HG02678 (cell line): ENCODE measurements at regions not wholly inside any gene's neighbourhood (a gene's known extent, or its start where the extent isn't known, plus 50 kb on each side); places are given as distances from the start of the nearest gene placed in this dataset.
A peak's percentile ranks its signal among the peaks of the same experiment; 100 is the strongest.

Experiments used
- ATAC-seq: cut with Tn5 transposase; IDR thresholded peaks from one replicate; pipeline ENCODE4 v1.9.1; 2021; ENCODE audit warnings: mild to moderate bottlenecking, moderate library complexity; ENCODE audit not compliant: unreplicated experiment

GRCh38 chr5:15027764-15028163, 156.2 kb upstream of the ANKH start:
- no peak for ATAC-seq

- no peak for ATAC-seq
Observed at GRCh38 chr5:15026944-15027343, 155.4 kb upstream of the ANKH start.

GRCh38 chr5:15026011-15026893, 154.7 kb upstream of the ANKH start:
- no peak for ATAC-seq

- ATAC-seq: no peak
Observed at GRCh38 chr5:15023846-15024245, 152.3 kb upstream of the ANKH start.

GRCh38 chr5:15023266-15023665, 151.7 kb upstream of the ANKH start:
- no peak for ATAC-seq

GRCh38 chr5:15021266-15022046, 149.9 kb upstream of the ANKH start:
- ATAC-seq: no peak

- ATAC-seq: no peak
Observed at GRCh38 chr5:15020736-15021135, 149.2 kb upstream of the ANKH start.

- ATAC-seq: no peak
Observed at GRCh38 chr5:15014809-15015208, 143.2 kb upstream of the ANKH start.

GRCh38 chr5:15013654-15014463, 142.3 kb upstream of the ANKH start:
- peak; percentile 60 for ATAC-seq

GRCh38 chr5:15012061-15012460, 140.5 kb upstream of the ANKH start:
- no peak for ATAC-seq

- no peak for ATAC-seq
Observed at GRCh38 chr5:15010936-15011335, 139.4 kb upstream of the ANKH start.

GRCh38 chr5:15009420-15009819, 137.8 kb upstream of the ANKH start:
- ATAC-seq: no peak

GRCh38 chr5:15008921-15009320, 137.3 kb upstream of the ANKH start:
- ATAC-seq: no peak

- no peak for ATAC-seq
Observed at GRCh38 chr5:15008476-15008875, 136.9 kb upstream of the ANKH start.

GRCh38 chr5:15007646-15008045, 136.1 kb upstream of the ANKH start:
- ATAC-seq: no peak

GRCh38 chr5:15004506-15004905, 132.9 kb upstream of the ANKH start:
- no peak for ATAC-seq

- ATAC-seq: peak; percentile 89
Observed at GRCh38 chr5:15003511-15003920, 131.9 kb upstream of the ANKH start.

- ATAC-seq: no peak
Observed at GRCh38 chr5:15002791-15003190, 131.2 kb upstream of the ANKH start.

- ATAC-seq: no peak
Observed at GRCh38 chr5:15002173-15002572, 130.6 kb upstream of the ANKH start.

- ATAC-seq: no peak
Observed at GRCh38 chr5:15001517-15001916, 129.9 kb upstream of the ANKH start.

- no peak for ATAC-seq
Observed at GRCh38 chr5:14998491-14998890, 126.9 kb upstream of the ANKH start.
